ENCODE measurements at regions not wholly inside any gene's neighbourhood (a gene's known extent, or its start where the extent isn't known, plus 50 kb on each side); places are given as distances from the start of the nearest gene placed in this dataset.

DNA sequence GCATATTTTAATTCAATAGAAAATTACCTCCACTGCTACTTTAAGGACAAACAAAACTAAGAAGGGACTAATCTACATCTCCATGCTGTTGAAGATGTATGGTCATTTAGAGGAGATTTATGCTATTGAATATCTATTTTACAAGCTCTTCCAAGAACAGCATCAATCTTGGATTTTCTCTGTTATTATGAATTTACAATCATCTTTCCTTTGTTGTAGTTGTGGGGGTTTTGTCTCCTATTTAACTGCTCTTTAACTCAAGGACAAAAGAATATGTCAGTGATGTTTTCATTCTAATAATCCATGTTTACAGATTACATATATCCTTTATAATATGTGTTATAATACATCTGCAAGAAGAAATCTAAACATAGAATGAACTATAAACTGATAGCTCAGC lies 907.8 kb downstream of the ROBO2 start:
- intact Hi-C loops (cut with DNase I): no loop called here
- TF ChIP-seq, protein P1, sequence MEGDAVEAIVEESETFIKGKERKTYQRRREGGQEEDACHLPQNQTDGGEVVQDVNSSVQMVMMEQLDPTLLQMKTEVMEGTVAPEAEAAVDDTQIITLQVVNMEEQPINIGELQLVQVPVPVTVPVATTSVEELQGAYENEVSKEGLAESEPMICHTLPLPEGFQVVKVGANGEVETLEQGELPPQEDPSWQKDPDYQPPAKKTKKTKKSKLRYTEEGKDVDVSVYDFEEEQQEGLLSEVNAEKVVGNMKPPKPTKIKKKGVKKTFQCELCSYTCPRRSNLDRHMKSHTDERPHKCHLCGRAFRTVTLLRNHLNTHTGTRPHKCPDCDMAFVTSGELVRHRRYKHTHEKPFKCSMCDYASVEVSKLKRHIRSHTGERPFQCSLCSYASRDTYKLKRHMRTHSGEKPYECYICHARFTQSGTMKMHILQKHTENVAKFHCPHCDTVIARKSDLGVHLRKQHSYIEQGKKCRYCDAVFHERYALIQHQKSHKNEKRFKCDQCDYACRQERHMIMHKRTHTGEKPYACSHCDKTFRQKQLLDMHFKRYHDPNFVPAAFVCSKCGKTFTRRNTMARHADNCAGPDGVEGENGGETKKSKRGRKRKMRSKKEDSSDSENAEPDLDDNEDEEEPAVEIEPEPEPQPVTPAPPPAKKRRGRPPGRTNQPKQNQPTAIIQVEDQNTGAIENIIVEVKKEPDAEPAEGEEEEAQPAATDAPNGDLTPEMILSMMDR (IDR thresholded peaks at IDR 0.05): no peak
- ATAC-seq: no peak

DNA sequence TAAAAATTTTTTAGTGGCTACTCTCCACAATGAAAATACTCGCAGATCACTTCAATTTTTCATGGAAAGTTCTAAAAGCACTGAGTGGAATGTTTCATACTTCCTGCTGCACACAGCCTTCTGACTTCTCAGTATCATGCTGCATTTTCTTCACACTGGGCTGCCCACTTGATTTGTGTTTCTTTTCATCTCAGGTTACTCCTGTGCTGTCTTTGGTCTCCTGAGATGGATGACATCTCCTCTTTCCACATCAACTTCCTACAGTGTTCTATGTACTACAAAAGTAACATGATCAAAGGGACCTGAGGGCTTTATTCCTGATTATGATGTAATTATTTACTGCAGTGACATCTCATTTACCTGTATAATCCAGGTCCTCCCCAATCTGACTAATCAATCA lies 927.7 kb downstream of the ROBO2 start:
- Histone ChIP-seq H3K9me3 (peaks cover 0 to 26% (median 0%) of the 10 kb centered on the region in 11 donors), H3K4me3 (no peak overlapping the region), H3K27ac (no peak overlapping the region), H3K36me3 (no peaks in the 10 kb centered on the region), H3K27me3 (no peaks in the 10 kb centered on the region), H3K4me1 (no peaks in the 10 kb centered on the region)
- TF ChIP-seq, protein P1 (IDR thresholded peaks at IDR 0.05): no peak
- DNase-seq: no peak
- ATAC-seq: no peak
- 79 to 97% methylated on average over 1 of the region's 1 CpG for WGBS, 2 donors
- intact Hi-C loops (cut with DNase I): no loop called here

More for the DNA sequence above, 907.8 kb downstream of the ROBO2 start:
- H3K4me3 ChIP-seq: no peak overlapping the region
- no peak overlapping the region for H3K27ac ChIP-seq
- peaks cover 0 to 11% (median 0%) of the 10 kb centered on the region in 11 donors for H3K9me3 ChIP-seq
- no peaks in the 10 kb centered on the region for H3K27me3 ChIP-seq
- no peaks in the 10 kb centered on the region for H3K36me3 ChIP-seq
- DNase-seq: no peak
- no peaks in the 10 kb centered on the region for H3K4me1 ChIP-seq

DNA sequence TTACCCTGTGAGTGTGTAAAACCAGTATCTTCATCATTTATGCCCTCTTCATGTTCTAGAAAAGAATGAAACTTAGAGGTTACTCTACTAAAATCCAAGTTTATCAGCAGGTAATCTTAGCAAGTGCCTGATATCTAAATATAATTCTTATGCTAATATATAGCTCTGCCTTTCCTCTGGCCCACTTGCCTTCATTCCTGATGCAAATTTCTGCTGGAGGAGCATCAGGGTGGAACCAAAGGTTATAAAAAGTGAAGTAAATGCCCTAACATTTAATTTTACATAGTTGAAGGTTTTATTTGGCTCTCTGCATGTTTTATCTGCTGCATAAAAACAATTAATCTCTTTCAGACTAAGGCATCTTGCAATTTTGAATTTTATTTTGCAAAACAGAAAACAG lies 936.2 kb downstream of the ROBO2 start:
- no peak overlapping the region for H3K4me3 ChIP-seq
- no peak overlapping the region for H3K27ac ChIP-seq
- H3K9me3 ChIP-seq: peaks cover 0 to 6% (median 0%) of the 10 kb centered on the region in 11 donors
- TF ChIP-seq, protein P1 (IDR thresholded peaks at IDR 0.05): no peak
- intact Hi-C loops (cut with DNase I): no loop called here
- no peak for ATAC-seq
- H3K4me1 ChIP-seq: no peaks in the 10 kb centered on the region
- DNase-seq: no peak
- H3K27me3 ChIP-seq: no peaks in the 10 kb centered on the region
- no peaks in the 10 kb centered on the region for H3K36me3 ChIP-seq

DNA sequence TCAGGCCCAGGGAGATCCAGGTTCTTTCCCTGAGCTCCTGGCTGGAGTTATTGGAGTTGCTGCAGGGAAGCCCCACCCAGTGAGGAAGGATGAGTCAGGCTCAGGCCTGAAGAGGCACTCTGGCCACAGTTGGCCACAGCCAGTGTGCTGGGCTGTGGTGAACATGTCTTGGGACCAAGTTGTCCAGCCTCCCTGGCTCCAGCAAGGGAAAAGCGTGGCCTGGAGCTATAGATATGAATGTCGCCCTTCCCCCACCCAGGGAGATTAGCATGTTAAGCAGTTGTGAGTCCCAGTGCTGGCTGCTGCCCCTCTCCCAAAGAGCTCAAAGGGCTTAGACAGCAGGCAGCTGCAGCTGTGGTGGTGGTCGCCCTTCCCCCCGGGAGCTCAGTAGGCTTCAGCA lies 963.2 kb downstream of the ROBO2 start:
- WGBS, 2 donors: 89 to 90% methylated on average over 4 of the region's 4 CpGs
- no peak for ATAC-seq

More for the DNA sequence above, 963.2 kb downstream of the ROBO2 start:
- Histone ChIP-seq H3K36me3 (no peaks in the 10 kb centered on the region), H3K4me1 (no peaks in the 10 kb centered on the region), H3K4me3 (no peak overlapping the region), H3K9me3 (peaks cover 0 to 27% (median 2%) of the 10 kb centered on the region in 11 donors), H3K27me3 (no peaks in the 10 kb centered on the region), H3K27ac (no peak overlapping the region)
- intact Hi-C loops (cut with DNase I): no loop called here
- TF ChIP-seq, protein P1 (IDR thresholded peaks at IDR 0.05): no peak
- DNase-seq: no peak

Measured in heart right ventricle (tissue), 16 donors.